ENCODE measurements at regions not wholly inside any gene's neighbourhood (a gene's known extent, or its start where the extent isn't known, plus 50 kb on each side); places are given as distances from the start of the nearest gene placed in this dataset.

GRCh38 chr17:79491006-79491405 is 119.8 kb downstream of the RBFOX3 start:
- TF ChIP-seq, protein P1, sequence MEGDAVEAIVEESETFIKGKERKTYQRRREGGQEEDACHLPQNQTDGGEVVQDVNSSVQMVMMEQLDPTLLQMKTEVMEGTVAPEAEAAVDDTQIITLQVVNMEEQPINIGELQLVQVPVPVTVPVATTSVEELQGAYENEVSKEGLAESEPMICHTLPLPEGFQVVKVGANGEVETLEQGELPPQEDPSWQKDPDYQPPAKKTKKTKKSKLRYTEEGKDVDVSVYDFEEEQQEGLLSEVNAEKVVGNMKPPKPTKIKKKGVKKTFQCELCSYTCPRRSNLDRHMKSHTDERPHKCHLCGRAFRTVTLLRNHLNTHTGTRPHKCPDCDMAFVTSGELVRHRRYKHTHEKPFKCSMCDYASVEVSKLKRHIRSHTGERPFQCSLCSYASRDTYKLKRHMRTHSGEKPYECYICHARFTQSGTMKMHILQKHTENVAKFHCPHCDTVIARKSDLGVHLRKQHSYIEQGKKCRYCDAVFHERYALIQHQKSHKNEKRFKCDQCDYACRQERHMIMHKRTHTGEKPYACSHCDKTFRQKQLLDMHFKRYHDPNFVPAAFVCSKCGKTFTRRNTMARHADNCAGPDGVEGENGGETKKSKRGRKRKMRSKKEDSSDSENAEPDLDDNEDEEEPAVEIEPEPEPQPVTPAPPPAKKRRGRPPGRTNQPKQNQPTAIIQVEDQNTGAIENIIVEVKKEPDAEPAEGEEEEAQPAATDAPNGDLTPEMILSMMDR (IDR thresholded peaks at IDR 0.05) = no peak
- no peak for TF ChIP-seq POLR2A (IDR thresholded peaks at IDR 0.05)

Measured in tibial nerve (tissue), 3 donors.